ENCODE measurements at regions not wholly inside any gene's neighbourhood (a gene's known extent, or its start where the extent isn't known, plus 50 kb on each side); places are given as distances from the start of the nearest gene placed in this dataset.

DNA sequence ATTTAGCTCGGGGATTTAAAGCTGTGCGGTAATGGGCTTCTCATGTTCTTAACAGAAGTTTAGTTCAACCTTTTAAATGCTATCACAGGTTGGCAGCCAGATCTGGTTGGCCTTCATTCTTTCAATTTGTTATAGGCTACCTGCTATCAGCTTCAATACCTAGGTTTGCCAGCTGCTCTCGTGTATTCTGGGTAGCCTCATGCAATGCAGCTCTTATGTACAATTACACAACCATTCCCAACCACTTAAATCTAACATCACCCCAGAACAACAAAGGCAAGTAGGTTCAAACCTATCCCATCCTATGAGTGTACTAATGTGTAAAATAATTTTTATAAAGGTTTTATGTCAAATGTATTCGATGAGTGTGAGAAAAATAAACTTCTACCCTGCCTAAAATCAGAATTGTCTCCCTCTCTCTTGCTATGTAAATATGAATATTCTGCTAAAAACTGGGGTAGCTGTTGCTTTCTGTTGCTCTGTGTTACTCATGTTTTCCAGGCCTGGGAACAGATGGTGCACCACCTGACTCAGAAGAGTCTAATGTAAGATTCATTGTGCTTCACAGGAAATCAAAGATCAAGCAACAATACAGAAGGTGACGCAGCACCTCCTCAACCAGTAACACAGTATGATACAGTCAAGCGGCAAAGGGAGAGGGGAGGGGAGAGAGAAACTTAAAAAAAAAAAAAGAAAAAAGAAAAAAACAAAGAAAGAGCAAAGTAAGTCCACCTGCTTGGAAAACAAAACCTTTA lies 188.6 kb downstream of the ETV1 start:
- TF ChIP-seq CTCF (IDR thresholded peaks at IDR 0.05): no peak
- no peak for TF ChIP-seq POLR2A (IDR thresholded peaks at IDR 0.05)
- TF ChIP-seq POLR2AphosphoS5 (IDR thresholded peaks at IDR 0.05): no peak

Measured in suprapubic skin (tissue), 4 donors.